GM12872 (cell line): ENCODE measurements at regions not wholly inside any gene's neighbourhood (a gene's known extent, or its start where the extent isn't known, plus 50 kb on each side); places are given as distances from the start of the nearest gene placed in this dataset.

Source experiments
- TF ChIP-seq, protein P1 (sequence below): IDR thresholded peaks from 3 replicates; pipeline ENCODE4 v1.5.1; 2011; ENCODE audit warnings: low read depth, mild to moderate bottlenecking, low read length, moderate library complexity; ENCODE audit not compliant: insufficient read depth

DNA sequence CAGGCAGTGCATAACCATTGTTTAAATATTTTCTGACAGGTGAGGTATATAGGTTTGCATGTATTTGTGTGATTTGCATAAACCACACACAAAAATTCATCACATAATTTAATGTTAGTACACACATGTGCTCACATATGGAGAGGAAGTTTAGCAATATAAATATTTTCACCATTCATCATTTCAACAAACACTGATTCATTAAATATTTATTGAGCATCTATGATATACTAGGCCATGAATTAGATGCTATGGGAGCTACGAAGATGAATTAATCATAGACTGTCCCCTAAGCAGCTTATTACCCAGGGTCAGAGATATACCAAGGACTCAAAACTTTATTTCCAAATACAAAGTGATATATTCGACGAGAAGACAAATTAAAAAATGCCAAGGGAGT lies 311.6 kb upstream of the PIK3C3 start:
- TF ChIP-seq, protein P1, sequence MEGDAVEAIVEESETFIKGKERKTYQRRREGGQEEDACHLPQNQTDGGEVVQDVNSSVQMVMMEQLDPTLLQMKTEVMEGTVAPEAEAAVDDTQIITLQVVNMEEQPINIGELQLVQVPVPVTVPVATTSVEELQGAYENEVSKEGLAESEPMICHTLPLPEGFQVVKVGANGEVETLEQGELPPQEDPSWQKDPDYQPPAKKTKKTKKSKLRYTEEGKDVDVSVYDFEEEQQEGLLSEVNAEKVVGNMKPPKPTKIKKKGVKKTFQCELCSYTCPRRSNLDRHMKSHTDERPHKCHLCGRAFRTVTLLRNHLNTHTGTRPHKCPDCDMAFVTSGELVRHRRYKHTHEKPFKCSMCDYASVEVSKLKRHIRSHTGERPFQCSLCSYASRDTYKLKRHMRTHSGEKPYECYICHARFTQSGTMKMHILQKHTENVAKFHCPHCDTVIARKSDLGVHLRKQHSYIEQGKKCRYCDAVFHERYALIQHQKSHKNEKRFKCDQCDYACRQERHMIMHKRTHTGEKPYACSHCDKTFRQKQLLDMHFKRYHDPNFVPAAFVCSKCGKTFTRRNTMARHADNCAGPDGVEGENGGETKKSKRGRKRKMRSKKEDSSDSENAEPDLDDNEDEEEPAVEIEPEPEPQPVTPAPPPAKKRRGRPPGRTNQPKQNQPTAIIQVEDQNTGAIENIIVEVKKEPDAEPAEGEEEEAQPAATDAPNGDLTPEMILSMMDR = no peak

DNA sequence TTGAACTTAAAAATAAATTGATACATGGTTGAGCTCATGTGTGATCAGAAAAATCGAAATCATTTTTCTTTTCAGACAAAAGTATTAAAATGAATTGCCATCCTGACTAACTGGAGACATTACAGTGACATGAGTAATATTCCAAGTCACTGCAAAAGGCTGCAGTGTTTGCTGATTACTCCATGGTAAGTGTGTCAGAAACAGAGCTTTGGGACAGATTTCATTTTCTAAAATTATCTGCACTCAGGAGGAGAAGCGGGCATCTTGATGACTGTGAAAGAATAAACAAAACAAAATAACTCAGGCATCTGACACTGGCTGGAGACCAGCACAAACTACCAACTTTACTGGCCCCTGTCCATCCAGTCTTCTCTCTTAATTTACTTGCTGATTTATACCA lies 312.3 kb upstream of the PIK3C3 start:
- TF ChIP-seq, protein P1 = no peak

DNA sequence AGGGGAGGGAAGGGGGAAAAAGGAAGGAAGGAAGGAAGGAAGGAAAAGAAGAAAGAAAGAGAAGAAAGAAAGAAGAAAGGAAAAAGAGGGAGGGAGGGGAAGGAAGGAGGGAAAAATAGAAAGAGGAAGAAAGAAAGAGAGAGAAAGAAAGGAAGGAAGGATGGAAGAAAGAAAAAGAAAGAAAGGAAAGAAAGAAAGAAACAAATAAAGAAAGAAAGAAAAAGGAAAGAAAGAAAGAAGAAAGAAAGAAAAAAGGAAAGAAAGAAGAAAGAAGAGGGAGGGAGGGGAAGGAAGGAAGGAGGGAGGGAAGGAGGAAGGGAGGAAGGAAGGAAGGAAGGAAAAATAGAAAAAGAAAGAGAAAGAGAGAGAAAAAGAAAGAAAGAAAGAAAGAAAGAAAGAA lies 315.8 kb upstream of the PIK3C3 start:
- TF ChIP-seq, protein P1 = no peak

DNA sequence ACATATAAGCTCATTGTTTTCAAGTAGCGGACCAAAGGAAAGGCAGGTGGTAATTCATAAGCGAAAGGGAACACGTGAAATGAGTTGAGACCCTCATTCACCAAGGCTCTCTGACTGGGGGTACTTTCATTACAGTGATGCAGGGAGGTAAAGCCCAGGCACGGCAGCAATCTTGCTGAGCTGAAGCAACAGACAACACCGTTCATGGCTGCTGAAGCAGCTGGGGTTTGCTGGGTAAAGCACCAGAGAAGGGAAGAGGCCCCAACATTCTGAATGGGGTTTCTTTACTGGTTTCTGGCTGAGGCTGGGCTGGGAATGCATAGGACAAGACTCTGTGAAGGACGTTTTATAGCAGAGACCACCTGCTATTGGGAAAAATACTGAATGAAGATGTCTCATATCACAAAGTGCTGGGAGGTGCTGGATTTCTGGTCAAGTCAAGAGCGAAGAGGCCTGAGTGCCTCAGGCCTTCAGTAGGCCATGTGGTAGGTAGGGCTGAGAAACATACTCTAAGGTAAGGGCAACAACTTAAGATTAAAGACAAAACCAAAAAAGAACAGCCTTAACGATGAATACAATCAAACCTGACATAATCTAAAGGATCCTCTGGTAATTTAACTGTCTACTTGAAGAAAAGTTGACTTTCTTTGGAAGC lies 324.7 kb upstream of the PIK3C3 start:
- TF ChIP-seq, protein P1 = no peak

DNA sequence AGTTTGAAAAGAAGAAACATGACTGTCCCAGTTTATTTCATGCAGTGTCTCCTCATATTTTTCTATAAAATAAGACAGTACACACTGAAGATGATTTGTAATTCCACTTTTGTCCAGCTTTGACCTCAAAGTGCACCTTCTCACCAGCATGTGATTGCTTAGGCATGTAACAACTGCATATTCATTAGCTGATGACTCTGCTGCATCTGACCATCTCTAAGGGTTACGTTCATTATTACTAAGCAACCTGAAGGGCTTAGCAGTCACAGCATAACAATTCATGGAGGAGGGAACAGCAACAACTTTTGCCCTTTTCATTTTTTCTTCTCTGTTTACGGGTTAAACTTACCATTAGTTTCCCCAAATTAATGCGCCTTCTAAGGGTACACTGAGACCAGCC lies 330.6 kb upstream of the PIK3C3 start:
- TF ChIP-seq, protein P1 = no peak

DNA sequence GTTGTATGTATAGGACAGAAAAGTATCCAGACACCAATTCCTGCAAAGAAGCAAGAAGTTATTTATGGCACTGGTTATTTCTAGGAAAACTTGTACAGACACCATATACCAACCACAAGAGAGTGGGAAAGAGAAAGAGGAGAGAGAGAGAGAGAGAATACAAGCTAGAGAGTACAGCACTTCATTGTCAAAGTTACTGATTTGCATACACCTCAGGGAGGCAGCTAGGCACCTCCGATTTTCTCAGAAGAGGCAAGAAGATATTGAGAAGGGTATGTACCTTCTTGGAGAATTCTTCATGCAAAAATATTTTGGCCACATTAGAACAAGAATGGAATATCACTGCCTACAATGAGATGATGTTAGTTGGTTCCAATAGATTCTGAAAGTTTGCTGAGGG lies 333.9 kb upstream of the PIK3C3 start:
- TF ChIP-seq, protein P1 = no peak

DNA sequence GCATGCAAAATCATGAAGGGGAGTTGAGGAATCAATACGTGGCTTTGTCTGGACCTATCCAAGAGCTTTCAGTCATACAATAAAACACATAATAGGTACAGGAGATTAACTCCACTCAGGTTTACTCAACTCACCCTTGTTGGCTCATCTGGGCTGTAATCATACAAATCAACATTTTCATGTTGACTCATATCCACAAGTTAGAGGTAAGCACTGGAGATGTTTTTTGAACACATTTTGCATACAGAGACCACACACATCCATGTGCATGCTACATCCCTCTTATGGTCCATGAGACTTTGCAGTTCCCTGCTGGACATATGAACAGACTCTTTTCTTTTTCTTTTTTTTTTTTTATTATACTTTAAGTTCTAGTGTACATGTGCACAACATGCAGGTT lies 336.9 kb upstream of the PIK3C3 start:
- TF ChIP-seq, protein P1 = no peak

DNA sequence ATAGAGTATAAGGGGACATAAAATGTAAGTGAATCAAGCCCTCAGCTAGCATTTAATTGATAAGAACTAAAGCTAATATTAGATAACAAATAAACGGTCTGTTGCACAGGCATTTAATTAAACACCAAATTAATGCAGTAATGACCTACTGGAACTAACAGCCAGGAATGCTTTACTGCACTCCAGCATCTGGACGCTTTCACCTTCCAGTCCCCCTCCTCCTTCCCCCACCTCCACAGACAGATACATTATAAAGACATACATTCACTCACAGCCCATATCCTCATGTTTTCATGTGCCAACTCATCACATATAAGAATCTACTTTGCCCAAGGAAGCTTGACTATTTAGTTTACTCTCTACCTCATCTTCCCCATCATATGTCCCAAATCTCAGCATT lies 337.4 kb upstream of the PIK3C3 start:
- TF ChIP-seq, protein P1 = no peak
